Naive thymus-derived CD4-positive, alpha-beta T cell (primary cell): ENCODE measurements at regions not wholly inside any gene's neighbourhood (a gene's known extent, or its start where the extent isn't known, plus 50 kb on each side); places are given as distances from the start of the nearest gene placed in this dataset.

Source experiments
- ATAC-seq: fragments of 150-1000 bp; cut with Tn5 transposase; 2 replicates; pipeline ENCODE4 v1.10.0; 2021; ENCODE audit warnings: mild to moderate bottlenecking, moderate library complexity
- CTCF ChIA-PET: fragments of 350-600 bp; sonication (Branson Sonifier 250); formaldehyde crosslinking; loops from one replicate; lab custom pipeline; 2021; ENCODE audit warnings: antibody characterized with exemption; lab: Charles Lee
- POLR2A ChIA-PET: fragments of 350-600 bp; sonication (Branson Sonifier 250); formaldehyde crosslinking; loops from one replicate; lab custom pipeline; 2021; ENCODE audit warnings: antibody characterized with exemption, inconsistent platforms; lab: Charles Lee
- DNase-seq, 9 donors: peaks; one replicate each; pipeline versions ENCODE4 v3.0.0 to v3.0.0-alpha.2; 2020 to 2022; ENCODE audit warnings: mixed read lengths in 1 of 9
- H3K27ac ChIP-seq: one replicate; pipeline ENCODE4 v1.7.0; 2013; ENCODE audit warnings: mild to moderate bottlenecking, low read depth, low read length, moderate library complexity
- H3K27me3 ChIP-seq, 2 donors: one replicate each; pipeline ENCODE4 v1.7.0; 2013; ENCODE audit warnings: low read length in 2 of 2, mild to moderate bottlenecking in 2 of 2, moderate library complexity in 2 of 2; ENCODE audit not compliant: control insufficient read depth in 2 of 2, insufficient read depth in 2 of 2
- H3K36me3 ChIP-seq, 3 experiments: 1 replicate in 2 of 3; 2 replicates in 1 of 3; pipeline ENCODE4 v1.7.0; 2013; ENCODE audit warnings: low read length in 3 of 3, mild to moderate bottlenecking in 3 of 3, moderate library complexity in 1 of 3; ENCODE audit not compliant: insufficient read depth in 3 of 3, control insufficient read depth in 2 of 3
- H3K4me1 ChIP-seq, 2 donors: one replicate each; pipeline ENCODE4 v1.7.0; 2013; ENCODE audit warnings: low read length in 2 of 2, mild to moderate bottlenecking in 2 of 2, moderate library complexity in 1 of 2; ENCODE audit not compliant: control insufficient read depth in 2 of 2, insufficient read depth in 2 of 2
- H3K4me3 ChIP-seq: 2 replicates; pipeline ENCODE4 v1.7.0; 2013; ENCODE audit warnings: mild to moderate bottlenecking, low read length
- H3K9me3 ChIP-seq, 3 experiments: 1 replicate in 2 of 3; 2 replicates in 1 of 3; pipeline ENCODE4 v1.7.0; 2013; ENCODE audit warnings: low read length in 3 of 3; ENCODE audit not compliant: control insufficient read depth in 2 of 3
- H3K27ac Mint-ChIP-seq, 9 donors: one replicate each; pipeline ENCODE4 v1.8.0; 2020 to 2022; ENCODE audit warnings: mixed read lengths in 9 of 9, mild to moderate bottlenecking in 8 of 9, moderate library complexity in 5 of 9, inconsistent platforms in 2 of 9
- H3K27me3 Mint-ChIP-seq, 5 donors: one replicate each; pipeline ENCODE4 v1.8.0; 2021 to 2022; ENCODE audit warnings: mixed read lengths in 5 of 5, mild to moderate bottlenecking in 1 of 5
- H3K36me3 Mint-ChIP-seq, 5 donors: one replicate each; pipeline ENCODE4 v1.8.0; 2020 to 2022; ENCODE audit warnings: mixed read lengths in 5 of 5, mild to moderate bottlenecking in 3 of 5, inconsistent platforms in 1 of 5
- H3K4me1 Mint-ChIP-seq, 7 donors: one replicate each; pipeline ENCODE4 v1.8.0; 2020 to 2022; ENCODE audit warnings: mixed read lengths in 7 of 7, mild to moderate bottlenecking in 3 of 7, inconsistent platforms in 1 of 7
- H3K4me3 Mint-ChIP-seq, 10 donors: one replicate each; pipeline ENCODE4 v1.8.0; 2020 to 2022; ENCODE audit warnings: mild to moderate bottlenecking in 10 of 10, mixed read lengths in 10 of 10, moderate library complexity in 6 of 10, inconsistent platforms in 2 of 10
- H3K9me3 Mint-ChIP-seq, 11 donors: one replicate each; pipeline ENCODE4 v1.8.0; 2020 to 2022; ENCODE audit warnings: mixed read lengths in 11 of 11, mild to moderate bottlenecking in 4 of 11, inconsistent platforms in 1 of 11, moderate library complexity in 1 of 11
- intact Hi-C, 2 donors: fragments of 100-400 bp; cut with micrococcal nuclease; formaldehyde crosslinking; loops; one replicate each; pipeline ENCODE4 v1.15.1; 2023

DNA sequence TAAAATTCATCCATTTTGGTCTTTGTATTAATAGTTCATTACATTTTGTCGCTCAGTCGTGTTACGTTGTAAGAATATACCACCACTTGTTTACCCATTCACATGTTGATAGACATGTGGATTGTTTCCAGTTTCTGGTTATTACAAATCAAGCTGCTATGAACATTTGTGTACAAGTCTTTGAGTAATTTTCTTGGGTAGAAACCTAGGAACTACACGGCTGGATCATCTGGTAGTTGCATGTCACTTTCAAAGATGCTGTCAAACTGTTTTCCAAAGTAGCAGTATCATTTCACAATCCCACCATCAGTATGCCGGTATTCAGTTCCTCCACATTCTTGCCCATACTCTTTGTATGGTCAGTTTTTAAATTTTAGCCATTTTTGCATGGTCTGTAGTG is 98.0 kb downstream of the GASK1B start:
- no peak overlapping the region for H3K4me3 Mint-ChIP-seq
- H3K4me1 ChIP-seq, result no peaks in the 10 kb centered on the region
- no peak overlapping the region for H3K4me3 ChIP-seq
- ChIA-PET CTCF (no interaction called here), POLR2A (no interaction called here)
- no peaks in the 10 kb centered on the region for H3K36me3 Mint-ChIP-seq
- no peaks in the 10 kb centered on the region for H3K4me1 Mint-ChIP-seq
- no peak overlapping the region for H3K27ac Mint-ChIP-seq
- peaks cover 0 to 3% (median 0%) of the 10 kb centered on the region in 5 donors for H3K27me3 Mint-ChIP-seq
- no peaks in the 10 kb centered on the region for H3K36me3 ChIP-seq
- DNase-seq, result no peak
- no peaks in the 10 kb centered on the region for H3K9me3 ChIP-seq
- H3K27me3 ChIP-seq, result no peaks in the 10 kb centered on the region
- H3K27ac ChIP-seq, result no peak overlapping the region
- ATAC-seq, result no peak
- intact Hi-C loops, result no loop called here
- peaks cover 0 to 19% (median 0%) of the 10 kb centered on the region in 11 donors for H3K9me3 Mint-ChIP-seq

DNA sequence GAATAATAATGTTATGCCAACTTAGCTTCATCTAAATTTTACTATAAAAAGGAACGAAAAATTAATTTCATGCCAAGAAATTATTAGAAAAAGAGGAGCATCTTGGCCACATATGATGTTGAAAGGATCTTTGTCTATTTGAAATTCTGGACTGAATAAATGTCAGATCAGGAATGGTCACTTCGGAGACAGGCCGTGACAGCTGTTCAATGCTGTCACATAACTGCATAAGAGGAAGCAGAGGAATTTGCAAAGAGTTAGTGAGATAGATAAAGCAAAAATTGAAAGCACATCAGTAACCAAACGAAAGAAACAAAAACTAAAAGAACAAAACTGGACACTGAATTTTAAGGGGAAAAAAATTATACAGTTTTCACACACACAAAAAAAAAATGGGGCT is 100.9 kb downstream of the GASK1B start:
- Histone ChIP-seq H3K4me1 (no peaks in the 10 kb centered on the region), H3K4me3 (no peak overlapping the region), H3K9me3 (no peaks in the 10 kb centered on the region), H3K27ac (no peak overlapping the region), H3K27me3 (no peaks in the 10 kb centered on the region), H3K36me3 (no peaks in the 10 kb centered on the region)
- POLR2A ChIA-PET, result no interaction called here
- intact Hi-C loops, result no loop called here
- DNase-seq (no peak), ATAC-seq (no peak)
- no peak overlapping the region for H3K4me3 Mint-ChIP-seq
- H3K4me1 Mint-ChIP-seq, result no peaks in the 10 kb centered on the region
- H3K27me3 Mint-ChIP-seq, result peaks cover 0 to 8% (median 0%) of the 10 kb centered on the region in 5 donors
- H3K36me3 Mint-ChIP-seq, result no peaks in the 10 kb centered on the region
- CTCF ChIA-PET, result no interaction called here
- no peak overlapping the region for H3K27ac Mint-ChIP-seq
- peaks cover 0 to 9% (median 0%) of the 10 kb centered on the region in 11 donors for H3K9me3 Mint-ChIP-seq

DNA sequence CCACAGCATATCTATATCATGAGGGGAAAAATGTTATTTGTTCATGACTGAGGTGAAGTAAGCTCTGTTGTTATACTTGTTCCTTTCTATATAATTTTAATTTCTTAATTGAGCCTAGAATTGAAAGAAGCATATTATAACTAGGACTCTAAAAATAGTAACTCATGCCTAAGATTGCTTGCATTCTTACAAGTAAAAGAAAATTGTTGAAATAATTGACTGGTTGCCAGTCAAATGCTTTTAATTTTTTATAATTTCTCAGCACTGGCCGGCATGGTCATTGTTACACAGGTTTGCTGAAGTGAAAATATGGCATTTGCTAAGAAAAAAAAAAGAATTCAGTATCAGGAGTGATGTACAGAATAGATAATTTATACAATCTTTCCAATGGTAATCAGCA is 104.8 kb downstream of the GASK1B start:
- H3K27ac Mint-ChIP-seq, result no peak overlapping the region
- no peaks in the 10 kb centered on the region for H3K4me1 Mint-ChIP-seq
- no peak for DNase-seq
- Histone ChIP-seq H3K4me3 (no peak overlapping the region), H3K27me3 (no peaks in the 10 kb centered on the region), H3K27ac (no peak overlapping the region), H3K9me3 (no peaks in the 10 kb centered on the region), H3K36me3 (no peaks in the 10 kb centered on the region), H3K4me1 (no peaks in the 10 kb centered on the region)
- no peaks in the 10 kb centered on the region for H3K36me3 Mint-ChIP-seq
- H3K4me3 Mint-ChIP-seq, result no peak overlapping the region
- intact Hi-C loops, result no loop called here
- CTCF ChIA-PET, result no interaction called here
- ATAC-seq, result no peak
- H3K27me3 Mint-ChIP-seq, result peaks cover 0 to 8% (median 0%) of the 10 kb centered on the region in 5 donors
- H3K9me3 Mint-ChIP-seq, result peaks cover 0 to 3% (median 0%) of the 10 kb centered on the region in 11 donors
- POLR2A ChIA-PET, result no interaction called here

DNA sequence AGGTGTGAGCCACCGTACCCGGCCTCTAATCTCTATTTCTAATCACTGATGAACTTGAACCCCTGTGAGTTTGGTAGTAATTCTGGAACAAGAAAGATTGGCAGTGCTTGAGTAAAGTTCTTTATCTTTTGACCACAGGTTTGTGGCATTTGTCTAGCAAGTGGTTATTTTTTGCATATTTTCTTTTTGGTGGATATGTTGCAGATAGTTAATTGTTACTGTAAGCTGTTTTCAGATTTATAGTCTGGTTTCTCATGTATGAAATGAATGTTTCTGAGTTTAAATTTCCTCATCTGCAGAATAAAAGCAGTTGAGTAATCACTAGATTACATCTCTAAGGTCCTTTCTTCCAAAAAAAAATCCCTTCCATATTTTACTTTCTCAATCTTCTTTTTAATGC is 105.2 kb downstream of the GASK1B start:
- no peak overlapping the region for H3K27ac Mint-ChIP-seq
- Histone ChIP-seq H3K36me3 (no peaks in the 10 kb centered on the region), H3K27ac (no peak overlapping the region), H3K9me3 (no peaks in the 10 kb centered on the region), H3K4me3 (no peak overlapping the region), H3K4me1 (no peaks in the 10 kb centered on the region), H3K27me3 (no peaks in the 10 kb centered on the region)
- H3K27me3 Mint-ChIP-seq, result peaks cover 0 to 8% (median 0%) of the 10 kb centered on the region in 5 donors
- intact Hi-C loops, result no loop called here
- no peak for ATAC-seq
- CTCF ChIA-PET, result no interaction called here
- DNase-seq, result no peak
- no peaks in the 10 kb centered on the region for H3K36me3 Mint-ChIP-seq
- H3K4me1 Mint-ChIP-seq, result no peaks in the 10 kb centered on the region
- POLR2A ChIA-PET, result no interaction called here
- H3K9me3 Mint-ChIP-seq, result peaks cover 0 to 3% (median 0%) of the 10 kb centered on the region in 11 donors
- H3K4me3 Mint-ChIP-seq, result no peak overlapping the region

DNA sequence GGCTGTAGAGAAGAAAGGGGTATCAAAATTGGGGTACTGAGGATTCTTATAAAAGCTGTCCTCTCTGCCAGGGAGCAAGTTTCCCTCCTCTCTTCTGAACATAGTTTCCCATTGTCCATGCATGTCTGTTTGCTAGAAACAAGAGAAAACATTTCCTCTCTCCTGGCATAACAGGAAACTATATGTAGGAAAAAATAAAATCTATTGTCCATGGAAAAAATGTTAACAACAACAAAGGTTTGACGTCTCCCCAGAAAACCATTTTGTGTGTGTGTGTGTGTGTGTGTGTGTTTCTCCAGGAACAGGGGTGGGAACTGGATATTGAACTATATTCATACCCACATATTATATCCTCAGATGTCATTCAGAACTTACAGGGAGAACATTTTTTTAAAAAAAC is 107.2 kb downstream of the GASK1B start:
- CTCF ChIA-PET, result no interaction called here
- H3K27me3 ChIP-seq, result no peaks in the 10 kb centered on the region
- H3K4me1 Mint-ChIP-seq, result no peaks in the 10 kb centered on the region

DNA sequence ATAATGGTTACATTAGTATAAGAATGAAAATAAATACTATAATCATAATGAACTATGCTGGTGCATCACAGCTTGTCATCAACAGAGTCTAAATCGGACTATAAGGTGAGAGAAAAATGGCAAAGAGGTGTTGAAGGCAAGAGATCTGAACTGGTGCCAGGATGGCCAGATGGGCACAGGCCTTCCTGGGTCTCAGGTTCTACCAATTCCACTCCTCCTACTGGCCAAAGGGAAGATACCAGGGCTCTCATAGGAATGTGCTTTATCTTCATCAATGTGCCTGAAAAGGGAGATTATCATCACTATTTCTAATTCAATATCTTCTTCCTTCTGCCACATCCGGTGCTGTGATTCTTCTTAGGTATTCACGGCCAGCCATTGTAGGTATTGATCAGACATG is 107.6 kb downstream of the GASK1B start:
- Histone ChIP-seq H3K27ac (no peak overlapping the region), H3K27me3 (no peaks in the 10 kb centered on the region), H3K4me3 (no peak overlapping the region), H3K9me3 (no peaks in the 10 kb centered on the region), H3K4me1 (no peaks in the 10 kb centered on the region), H3K36me3 (no peaks in the 10 kb centered on the region)
- no peak for ATAC-seq
- peaks cover 0 to 3% (median 0%) of the 10 kb centered on the region in 11 donors for H3K9me3 Mint-ChIP-seq
- no peaks in the 10 kb centered on the region for H3K36me3 Mint-ChIP-seq
- ChIA-PET CTCF (no interaction called here), POLR2A (no interaction called here)
- no peak overlapping the region for H3K27ac Mint-ChIP-seq
- DNase-seq, result no peak
- intact Hi-C loops, result no loop called here
- H3K4me1 Mint-ChIP-seq, result no peaks in the 10 kb centered on the region
- H3K4me3 Mint-ChIP-seq, result no peak overlapping the region
- peaks cover 0 to 8% (median 0%) of the 10 kb centered on the region in 5 donors for H3K27me3 Mint-ChIP-seq

More for the DNA sequence above, 107.2 kb downstream of the GASK1B start:
- Histone ChIP-seq H3K9me3 (no peaks in the 10 kb centered on the region), H3K36me3 (no peaks in the 10 kb centered on the region), H3K4me3 (no peak overlapping the region), H3K4me1 (no peaks in the 10 kb centered on the region), H3K27ac (no peak overlapping the region)
- H3K27ac Mint-ChIP-seq, result no peak overlapping the region
- H3K36me3 Mint-ChIP-seq, result no peaks in the 10 kb centered on the region
- peaks cover 0 to 8% (median 0%) of the 10 kb centered on the region in 5 donors for H3K27me3 Mint-ChIP-seq
- POLR2A ChIA-PET, result no interaction called here
- peaks cover 0 to 3% (median 0%) of the 10 kb centered on the region in 11 donors for H3K9me3 Mint-ChIP-seq
- intact Hi-C loops, result no loop called here
- ATAC-seq (no peak), DNase-seq (no peak)
- no peak overlapping the region for H3K4me3 Mint-ChIP-seq

DNA sequence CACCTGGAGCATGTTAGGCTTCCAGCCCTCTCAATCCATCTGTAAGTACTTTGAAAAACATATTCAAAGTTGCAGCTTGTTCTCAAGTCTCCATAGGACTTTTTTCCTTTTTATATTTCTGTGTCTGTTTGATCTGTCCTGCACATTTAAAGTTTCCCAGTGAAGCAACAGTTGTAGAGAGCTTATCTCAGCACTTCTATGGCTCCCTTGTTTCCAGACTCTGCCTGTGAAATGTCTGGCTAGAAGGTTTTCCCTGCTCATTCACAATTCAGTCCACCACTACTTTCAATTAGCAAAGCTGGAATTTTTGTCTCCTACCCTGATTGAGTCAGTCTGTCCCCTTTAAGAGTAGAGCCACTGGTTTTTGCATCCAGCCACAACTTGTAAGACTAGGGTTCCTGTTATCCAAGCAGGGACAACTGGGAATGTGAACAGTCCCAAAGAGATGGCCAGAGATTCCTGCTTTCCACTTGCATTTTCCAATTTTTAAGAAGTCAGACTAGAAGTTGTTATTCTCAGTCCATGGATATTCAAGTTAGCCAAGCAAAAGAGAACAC is 116.1 kb downstream of the GASK1B start:
- DNase-seq (no peak), ATAC-seq (no peak)
- H3K27ac Mint-ChIP-seq, result no peak overlapping the region
- H3K27me3 Mint-ChIP-seq, result peaks cover 0 to 6% (median 0%) of the 10 kb centered on the region in 5 donors
- no peak overlapping the region for H3K27ac ChIP-seq
- no peaks in the 10 kb centered on the region for H3K36me3 ChIP-seq
- no peaks in the 10 kb centered on the region for H3K4me1 Mint-ChIP-seq
- peaks cover 0 to 15% (median 1%) of the 10 kb centered on the region in 11 donors for H3K9me3 Mint-ChIP-seq
- ChIA-PET CTCF (no interaction called here), POLR2A (no interaction called here)
- H3K27me3 ChIP-seq, result no peaks in the 10 kb centered on the region
- no peaks in the 10 kb centered on the region for H3K4me1 ChIP-seq
- H3K4me3 ChIP-seq, result no peak overlapping the region
- no peaks in the 10 kb centered on the region for H3K36me3 Mint-ChIP-seq
- intact Hi-C loops, result no loop called here
- H3K9me3 ChIP-seq, result no peaks in the 10 kb centered on the region
- no peak overlapping the region for H3K4me3 Mint-ChIP-seq
